AG04450 (cell line): ENCODE measurements at regions not wholly inside any gene's neighbourhood (a gene's known extent, or its start where the extent isn't known, plus 50 kb on each side); places are given as distances from the start of the nearest gene placed in this dataset.

Experiments used
- CTCF ChIA-PET: fragments of 300-600, 350-600 bp; formaldehyde crosslinking; extraction: SDS; loops from one replicate; lab custom pipeline; 2022; ENCODE audit warnings: antibody characterized with exemption, inconsistent platforms; lab: Charles Lee
- POLR2A ChIA-PET: fragments of 350-600 bp; formaldehyde crosslinking; extraction: SDS; loops from one replicate; lab custom pipeline; 2021; ENCODE audit warnings: antibody characterized with exemption, inconsistent platforms; lab: Yijun Ruan, JAX
- DNase-seq: peaks from one replicate; pipeline ENCODE4 v3.0.0-alpha.2; 2011; ENCODE audit warnings: low read depth, low spot score
- H3K27ac ChIP-seq: one replicate; pipeline ENCODE4 v1.5.1; 2012; ENCODE audit warnings: low read depth, low read length, control low read depth
- H3K27me3 ChIP-seq: one replicate; pipeline ENCODE4 v1.6.0; 2012; ENCODE audit warnings: low read length; ENCODE audit not compliant: control insufficient read depth, insufficient read depth
- H3K4me3 ChIP-seq: 2 replicates; pipeline ENCODE4 v1.5.1; 2011; ENCODE audit warnings: mild to moderate bottlenecking, low read depth, low read length, control low read depth
- H3K9me3 ChIP-seq: 2 replicates; pipeline ENCODE4 v1.5.1; 2012; ENCODE audit warnings: low read length; ENCODE audit not compliant: control insufficient read depth, insufficient read depth
- CTCF ChIP-seq: IDR thresholded peaks from 2 replicates; pipeline ENCODE4 v1.5.1; 2011; ENCODE audit warnings: low read depth, low read length, control low read depth, inconsistent platforms

GRCh38 chr5:87541033-87541432 lies 128.3 kb upstream of the CCNH start:
- Histone ChIP-seq H3K9me3 (no peaks in the 10 kb centered on the region), H3K27me3 (no peaks in the 10 kb centered on the region), H3K27ac (no peak overlapping the region), H3K4me3 (no peak overlapping the region)
- CTCF ChIA-PET: no interaction called here
- no peak for DNase-seq
- no peak for TF ChIP-seq CTCF
- POLR2A ChIA-PET: no interaction called here

- DNase-seq: no peak
- Histone ChIP-seq H3K27me3 (no peaks in the 10 kb centered on the region), H3K4me3 (no peak overlapping the region), H3K9me3 (no peaks in the 10 kb centered on the region), H3K27ac (no peak overlapping the region)
- ChIA-PET POLR2A (no interaction called here), CTCF (no interaction called here)
- no peak for TF ChIP-seq CTCF
Measured at GRCh38 chr5:87539839-87540238, 127.1 kb upstream of the CCNH start.

DNA sequence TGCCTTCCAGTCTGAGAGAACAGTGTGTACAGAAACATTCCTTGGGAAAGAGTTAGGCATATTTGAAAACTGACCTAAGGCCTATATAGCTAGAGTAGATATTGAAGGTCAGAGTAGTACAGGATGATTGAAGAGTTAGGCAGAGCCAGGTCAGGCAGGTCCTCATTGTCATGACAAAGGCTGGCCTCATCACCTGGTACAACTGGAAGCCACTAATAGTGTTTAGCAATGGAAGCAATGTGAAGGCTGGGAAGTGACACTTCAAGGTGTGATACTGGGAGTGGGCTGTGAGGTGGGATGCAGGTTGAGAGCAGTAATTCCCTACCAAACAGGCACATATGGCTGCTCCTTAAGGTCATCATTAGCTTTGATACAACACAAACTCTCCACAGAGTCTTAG lies 123.6 kb upstream of the CCNH start:
- Histone ChIP-seq H3K9me3 (no peaks in the 10 kb centered on the region), H3K4me3 (no peak overlapping the region), H3K27me3 (no peaks in the 10 kb centered on the region), H3K27ac (no peak overlapping the region)
- TF ChIP-seq CTCF: no peak
- DNase-seq: no peak
- ChIA-PET POLR2A (no interaction called here), CTCF (no interaction called here)

DNA sequence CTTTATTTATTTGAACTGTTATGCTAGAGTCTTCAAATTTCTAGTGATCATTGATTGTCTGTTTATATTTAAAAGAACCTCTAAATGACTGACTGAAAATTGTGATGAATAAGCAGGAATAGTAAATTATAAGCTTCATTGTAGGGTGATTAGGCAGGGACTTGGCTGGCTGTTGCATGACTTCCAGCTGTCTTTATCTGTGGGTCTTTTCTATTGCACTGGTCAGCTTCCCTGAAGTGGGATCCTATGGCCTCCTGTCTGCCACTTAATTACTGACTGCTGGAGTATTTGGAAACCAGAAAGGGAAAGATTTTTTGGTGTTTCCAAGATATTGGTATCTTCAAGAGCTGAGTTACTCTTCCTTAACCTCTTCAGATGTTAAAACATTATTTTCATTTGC lies 123.0 kb upstream of the CCNH start:
- ChIA-PET POLR2A (no interaction called here), CTCF (no interaction called here)
- DNase-seq: no peak
- no peaks in the 10 kb centered on the region for H3K27me3 ChIP-seq
- no peak overlapping the region for H3K27ac ChIP-seq
- H3K4me3 ChIP-seq: no peak overlapping the region
- TF ChIP-seq CTCF: no peak
- H3K9me3 ChIP-seq: no peaks in the 10 kb centered on the region

DNA sequence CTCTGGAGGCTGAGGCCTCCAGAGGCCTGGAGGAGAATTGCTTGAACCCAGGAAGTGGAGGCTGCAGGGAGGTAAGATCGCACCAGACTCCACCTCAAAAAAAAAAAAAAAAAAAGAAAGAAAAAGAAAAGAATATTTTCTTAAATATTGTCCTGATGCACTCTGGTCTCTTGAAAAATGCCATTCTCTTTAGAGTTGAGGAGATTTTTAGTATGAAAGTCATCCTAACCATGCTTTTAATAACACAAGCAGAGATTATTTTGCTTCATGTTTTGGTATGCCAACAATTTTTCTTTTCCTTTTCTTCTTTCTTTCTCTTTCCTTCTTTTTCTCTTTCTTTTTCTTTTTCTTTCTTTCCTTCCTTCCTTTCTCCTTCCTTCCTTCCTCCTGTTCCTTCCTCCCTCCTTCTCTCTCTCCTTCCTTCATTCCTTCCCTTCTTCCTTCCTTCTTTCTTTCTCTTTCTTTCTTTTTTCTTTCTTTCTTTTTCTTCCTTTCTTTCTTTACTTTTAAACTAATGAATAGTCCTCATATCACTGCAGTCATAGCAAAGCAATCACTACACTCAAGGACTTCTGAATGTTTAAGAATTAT lies 116.9 kb upstream of the CCNH start:
- Histone ChIP-seq H3K9me3 (no peaks in the 10 kb centered on the region), H3K4me3 (no peak overlapping the region), H3K27ac (no peak overlapping the region), H3K27me3 (no peaks in the 10 kb centered on the region)
- DNase-seq: no peak
- ChIA-PET POLR2A (no interaction called here), CTCF (interaction anchor here (0.7 kb wide), 1 partner anchor 78 kb away, joined by 7 read pairs; no protein-coding TSS in a partner anchor)
- TF ChIP-seq CTCF: no peak
